RWPE2 (cell line): ENCODE measurements at regions not wholly inside any gene's neighbourhood (a gene's known extent, or its start where the extent isn't known, plus 50 kb on each side); places are given as distances from the start of the nearest gene placed in this dataset.
A peak's percentile ranks its signal among the peaks of the same experiment; 100 is the strongest.

Experiments used
- ATAC-seq: fragments of 200-7000 bp; cut with Tn5 transposase; 3 replicates; pipeline ENCODE4 v1.9.1; 2021; ENCODE audit warnings: low read depth
- DNase-seq: peaks from one replicate; pipeline ENCODE4 v3.0.0-alpha.2; 2020; ENCODE audit warnings: low spot score
- H3K27ac ChIP-seq: fragments of 450-650 bp; 2 replicates; pipeline ENCODE4 v1.5.1; 2017; ENCODE audit warnings: mild to moderate bottlenecking; ENCODE audit not compliant: poor library complexity, severe bottlenecking
- H3K27me3 ChIP-seq: fragments of 250-450 bp; sonication (Bioruptor Pico); 2 replicates; pipeline ENCODE4 v1.5.1; 2021; ENCODE audit warnings: mild to moderate bottlenecking, moderate library complexity; ENCODE audit not compliant: insufficient read depth, poor library complexity, severe bottlenecking
- H3K36me3 ChIP-seq: fragments of 250-450 bp; sonication (Bioruptor Pico); 2 replicates; pipeline ENCODE4 v1.5.1; 2020; ENCODE audit warnings: low read depth, mild to moderate bottlenecking, moderate library complexity
- H3K4me1 ChIP-seq: fragments of 250-450 bp; sonication (Bioruptor Pico); 2 replicates; pipeline ENCODE4 v1.5.1; 2021; ENCODE audit warnings: mild to moderate bottlenecking, moderate library complexity; ENCODE audit not compliant: insufficient read depth, poor library complexity, severe bottlenecking
- H3K4me3 ChIP-seq: fragments of 250-450 bp; sonication (Bioruptor Pico); 2 replicates; pipeline ENCODE4 v1.5.1; 2021; ENCODE audit warnings: mild to moderate bottlenecking, moderate library complexity; ENCODE audit not compliant: severe bottlenecking
- H3K9me3 ChIP-seq: fragments of 250-450 bp; sonication (Bioruptor Pico); 2 replicates; pipeline ENCODE4 v1.5.1; 2021; ENCODE audit warnings: mild to moderate bottlenecking, moderate library complexity; ENCODE audit not compliant: severe bottlenecking
- CTCF ChIP-seq: fragments of 450-650 bp; IDR thresholded peaks from one replicate; pipeline ENCODE4 v1.5.1; 2017; ENCODE audit warnings: mild to moderate bottlenecking, moderate library complexity; ENCODE audit not compliant: poor library complexity, severe bottlenecking

- H3K27me3 ChIP-seq, result no peaks in the 10 kb centered on the region
- ATAC-seq, result no peak
- H3K4me1 ChIP-seq, result peaks cover 9% of the 10 kb centered on the region
- no peak for TF ChIP-seq CTCF
- no peak overlapping the region for H3K27ac ChIP-seq
- no peaks in the 10 kb centered on the region for H3K9me3 ChIP-seq
- no peak overlapping the region for H3K4me3 ChIP-seq
- H3K36me3 ChIP-seq, result no peaks in the 10 kb centered on the region
- DNase-seq, result peak; percentile 34
Measured at GRCh38 chr2:120509213-120509815, 163.4 kb downstream of the INHBB start.

DNA sequence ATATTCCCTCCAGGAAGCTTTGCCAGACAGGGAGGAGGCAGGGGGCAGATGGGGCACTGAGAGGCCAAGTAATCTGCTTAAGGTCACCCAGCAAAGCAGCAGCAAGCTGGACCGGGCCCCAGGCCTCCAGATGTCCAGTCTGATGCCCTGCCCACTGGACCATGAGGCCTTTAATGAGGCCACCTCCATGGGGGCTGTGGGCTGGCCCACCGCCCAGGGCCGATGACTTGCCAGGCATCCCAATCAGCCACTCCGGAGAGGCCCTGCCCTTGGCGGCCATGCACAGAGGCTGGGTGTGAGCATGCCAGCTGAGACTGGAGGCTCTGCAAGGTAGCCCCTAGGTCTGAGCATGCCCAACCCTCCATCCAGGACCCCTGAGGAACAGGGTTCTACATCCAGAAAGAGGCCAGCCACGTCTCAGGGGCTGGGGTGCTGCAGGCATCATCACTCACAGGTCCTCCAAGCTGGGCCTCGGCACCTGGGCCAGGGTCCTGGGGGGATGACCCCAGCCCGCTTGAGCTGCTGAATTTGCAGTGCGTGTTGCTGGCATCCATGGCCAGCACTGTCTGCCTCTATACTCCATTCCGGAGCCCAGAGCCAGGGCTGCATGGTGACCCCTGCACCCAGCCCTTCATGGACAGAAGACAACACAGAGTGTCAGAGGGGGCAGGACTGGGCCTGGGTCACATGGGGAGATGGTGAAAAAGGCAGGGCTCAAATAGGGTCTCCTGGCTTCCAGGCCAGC is 164.2 kb downstream of the INHBB start:
- ATAC-seq, result no peak
- no peak overlapping the region for H3K27ac ChIP-seq
- H3K9me3 ChIP-seq, result no peaks in the 10 kb centered on the region
- TF ChIP-seq CTCF, result no peak
- peak; percentile 45 for DNase-seq
- no peak overlapping the region for H3K4me3 ChIP-seq
- H3K4me1 ChIP-seq, result peaks cover 9% of the 10 kb centered on the region
- no peaks in the 10 kb centered on the region for H3K36me3 ChIP-seq
- H3K27me3 ChIP-seq, result no peaks in the 10 kb centered on the region

- ATAC-seq, result no peak
Measured at GRCh38 chr2:120510751-120511395, 164.9 kb downstream of the INHBB start.

DNA sequence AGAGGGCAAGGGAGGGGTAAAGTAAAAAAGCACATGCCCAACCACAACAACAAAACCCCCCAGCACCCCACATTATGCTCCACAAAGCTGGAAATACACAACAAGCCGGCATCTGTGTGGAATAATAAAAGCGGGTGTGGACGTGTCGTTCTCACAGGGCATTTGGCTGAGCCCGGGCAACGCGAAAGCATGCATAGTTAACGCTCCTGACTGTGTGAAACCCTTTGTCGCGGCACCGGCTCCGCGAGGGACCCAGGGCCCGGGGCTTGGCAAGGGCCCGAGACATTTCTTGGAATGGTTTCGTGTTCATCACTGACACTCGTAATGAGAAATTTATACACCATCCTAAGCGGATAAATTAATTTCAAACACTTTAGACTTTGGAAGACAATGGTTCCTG is 165.6 kb downstream of the INHBB start:
- TF ChIP-seq CTCF, result no peak
- peaks cover 9% of the 10 kb centered on the region for H3K4me1 ChIP-seq
- no peaks in the 10 kb centered on the region for H3K9me3 ChIP-seq
- H3K36me3 ChIP-seq, result no peaks in the 10 kb centered on the region
- no peak overlapping the region for H3K4me3 ChIP-seq
- H3K27ac ChIP-seq, result no peak overlapping the region
- DNase-seq (peak; percentile 19), ATAC-seq (no peak)
- no peaks in the 10 kb centered on the region for H3K27me3 ChIP-seq

More at GRCh38 chr2:120510751-120511395, 164.9 kb downstream of the INHBB start:
- no peak overlapping the region for H3K4me3 ChIP-seq
- H3K4me1 ChIP-seq, result peaks cover 9% of the 10 kb centered on the region
- no peaks in the 10 kb centered on the region for H3K36me3 ChIP-seq
- DNase-seq, result no peak
- H3K27me3 ChIP-seq, result no peaks in the 10 kb centered on the region
- H3K9me3 ChIP-seq, result no peaks in the 10 kb centered on the region
- TF ChIP-seq CTCF, result no peak
- H3K27ac ChIP-seq, result no peak overlapping the region
